Cardiac muscle cell (in vitro differentiated cells and primary cell): ENCODE measurements at regions not wholly inside any gene's neighbourhood (a gene's known extent, or its start where the extent isn't known, plus 50 kb on each side); places are given as distances from the start of the nearest gene placed in this dataset.
"Not testable (repeated sequence)": the region's sequence is repeated elsewhere in the genome, so short reads cannot be mapped to it uniquely, and the experiment has no call there.

Source experiments
- DNase-seq, 2 donors: peaks; one replicate each; pipeline versions ENCODE4 v3.0.0 to v3.0.0-alpha.2; 2010 to 2017; ENCODE audit warnings: low read depth in 1 of 2, low spot score in 1 of 2
- H3K27ac ChIP-seq: fragments of 200-600 bp; sonication (generic); 2 replicates; pipeline ENCODE4 v1.5.1; 2016
- H3K27me3 ChIP-seq: fragments of 200-600 bp; sonication (generic); 2 replicates; pipeline ENCODE4 v1.6.0; 2016; ENCODE audit warnings: control low read depth
- H3K36me3 ChIP-seq: fragments of 200-600 bp; sonication (generic); 2 replicates; pipeline ENCODE4 v1.5.1; 2016; ENCODE audit warnings: control low read depth
- H3K4me1 ChIP-seq: fragments of 200-600 bp; sonication (generic); 2 replicates; pipeline ENCODE4 v1.8.1; 2017; ENCODE audit warnings: low read depth, mild to moderate bottlenecking, mixed run types
- H3K4me3 ChIP-seq: fragments of 200-600 bp; sonication (generic); 2 replicates; pipeline ENCODE4 v1.5.1; 2016; ENCODE audit warnings: mild to moderate bottlenecking
- H3K9me3 ChIP-seq: fragments of 200-600 bp; sonication (generic); 2 replicates; pipeline ENCODE4 v1.5.1; 2017; ENCODE audit warnings: low read depth, mild to moderate bottlenecking, control low read depth
- CTCF ChIP-seq: IDR thresholded peaks from 2 replicates; pipeline ENCODE4 v1.5.1; 2012; ENCODE audit warnings: low read depth, mild to moderate bottlenecking, low read length

- Histone ChIP-seq H3K27me3 (no peaks in the 10 kb centered on the region), H3K36me3 (no peaks in the 10 kb centered on the region), H3K9me3 (no peaks in the 10 kb centered on the region), H3K4me3 (no peak overlapping the region), H3K27ac (no peak overlapping the region), H3K4me1 (no peaks in the 10 kb centered on the region)
- no peak for DNase-seq
- no peak for TF ChIP-seq CTCF
These were observed 100.4 kb upstream of the CHD1 start for GRCh38 chr5:99029172-99029571.

GRCh38 chr5:99028170-99028569 lies 99.4 kb upstream of the CHD1 start:
- H3K9me3 ChIP-seq, H3K36me3 ChIP-seq, H3K4me3 ChIP-seq, H3K27ac ChIP-seq, DNase-seq, H3K27me3 ChIP-seq, H3K4me1 ChIP-seq: not testable (repeated sequence)

- Histone ChIP-seq H3K4me1 (no peaks in the 10 kb centered on the region), H3K27ac (no peak overlapping the region), H3K27me3 (no peaks in the 10 kb centered on the region), H3K36me3 (no peaks in the 10 kb centered on the region), H3K4me3 (no peak overlapping the region), H3K9me3 (no peaks in the 10 kb centered on the region)
- no peak for TF ChIP-seq CTCF
- no peak for DNase-seq
These were observed 96.7 kb upstream of the CHD1 start for GRCh38 chr5:99025298-99026045.

GRCh38 chr5:99023330-99023729 lies 94.5 kb upstream of the CHD1 start:
- H3K9me3 ChIP-seq: no peaks in the 10 kb centered on the region
- no peak for TF ChIP-seq CTCF

GRCh38 chr5:99022250-99022649 lies 93.4 kb upstream of the CHD1 start:
- no peak for TF ChIP-seq CTCF
- H3K4me1 ChIP-seq: no peaks in the 10 kb centered on the region

More at GRCh38 chr5:99023330-99023729, 94.5 kb upstream of the CHD1 start:
- Histone ChIP-seq H3K36me3 (no peaks in the 10 kb centered on the region), H3K4me3 (no peak overlapping the region), H3K27ac (no peak overlapping the region), H3K27me3 (no peaks in the 10 kb centered on the region), H3K4me1 (no peaks in the 10 kb centered on the region)
- no peak for DNase-seq

GRCh38 chr5:99020698-99021048 lies 91.9 kb upstream of the CHD1 start:
- no peaks in the 10 kb centered on the region for H3K9me3 ChIP-seq
- H3K4me1 ChIP-seq: no peaks in the 10 kb centered on the region
- DNase-seq: no peak
- no peaks in the 10 kb centered on the region for H3K36me3 ChIP-seq
- H3K27me3 ChIP-seq: no peaks in the 10 kb centered on the region
- TF ChIP-seq CTCF: no peak
- H3K4me3 ChIP-seq: no peak overlapping the region
- H3K27ac ChIP-seq: no peak overlapping the region

More at GRCh38 chr5:99022250-99022649, 93.4 kb upstream of the CHD1 start:
- Histone ChIP-seq H3K4me3 (no peak overlapping the region), H3K27me3 (no peaks in the 10 kb centered on the region), H3K9me3 (no peaks in the 10 kb centered on the region), H3K36me3 (no peaks in the 10 kb centered on the region), H3K27ac (no peak overlapping the region)
- DNase-seq: no peak
